Natural killer cell treated with Interleukin-12 subunit alpha and Interleukin-12 subunit beta and Interleukin-15 and Interleukin-18, amount 100 ng/mL, for 72 hours (primary cell): ENCODE measurements at regions not wholly inside any gene's neighbourhood (a gene's known extent, or its start where the extent isn't known, plus 50 kb on each side); places are given as distances from the start of the nearest gene placed in this dataset.

Experiments
- ATAC-seq, 2 donors: fragments of 150-1000 bp; cut with Tn5 transposase in 1 of 2; sonication (Bioruptor Pico), chemical (Tn5 transposase) in 1 of 2; 2 replicates each; pipeline ENCODE4 v1.10.0; 2021
- DNase-seq: peaks from one replicate; pipeline ENCODE4 v3.0.0; 2022; ENCODE audit warnings: low spot score
- H3K27ac Mint-ChIP-seq, 2 donors: 1 replicate in 1 of 2; 2 replicates in 1 of 2; pipeline ENCODE4 v1.8.0; 2022; ENCODE audit warnings: mixed read lengths in 2 of 2, mild to moderate bottlenecking in 1 of 2, moderate library complexity in 1 of 2
- H3K27me3 Mint-ChIP-seq, 2 donors: 1 replicate in 1 of 2; 2 replicates in 1 of 2; pipeline ENCODE4 v1.8.0; 2022; ENCODE audit warnings: mixed read lengths in 2 of 2
- H3K36me3 Mint-ChIP-seq: one replicate; pipeline ENCODE4 v1.8.0; 2022; ENCODE audit warnings: mixed read lengths
- H3K4me1 Mint-ChIP-seq, 2 donors: 1 replicate in 1 of 2; 2 replicates in 1 of 2; pipeline ENCODE4 v1.8.0; 2022; ENCODE audit warnings: low read depth in 2 of 2, mixed read lengths in 2 of 2, mild to moderate bottlenecking in 1 of 2
- H3K4me3 Mint-ChIP-seq: one replicate; pipeline ENCODE4 v1.8.0; 2022; ENCODE audit warnings: mixed read lengths
- H3K9me3 Mint-ChIP-seq: 2 replicates; pipeline ENCODE4 v1.8.0; 2022; ENCODE audit warnings: mixed read lengths

DNA sequence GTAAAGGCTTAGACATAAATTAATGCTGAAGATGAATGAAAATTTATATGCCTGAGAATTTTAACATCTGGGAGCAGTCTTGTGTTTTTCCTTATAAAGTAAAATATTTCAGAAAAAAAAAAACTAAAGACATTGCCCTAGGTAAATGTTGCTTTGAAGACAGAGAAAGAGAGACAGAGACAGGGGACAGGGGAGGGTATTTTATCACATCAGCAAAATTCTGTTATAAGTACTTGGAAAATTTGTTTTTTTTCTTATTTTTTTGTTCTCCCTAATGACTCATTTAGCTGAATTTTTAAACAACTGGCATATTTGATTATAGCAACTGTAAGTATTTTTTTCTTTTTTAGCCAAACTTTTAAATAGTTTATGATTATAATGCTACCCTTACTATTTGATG, 1540.6 kb upstream of the GBE1 start:
- Mint-ChIP-seq H3K27me3 (no peaks in the 10 kb centered on the region), H3K4me3 (no peak overlapping the region), H3K36me3 (peaks cover 5% of the 10 kb centered on the region), H3K4me1 (no peaks in the 10 kb centered on the region), H3K27ac (no peak overlapping the region), H3K9me3 (peaks cover 9% of the 10 kb centered on the region)
- DNase-seq = no peak
- ATAC-seq = no peak

GRCh38 chr3:83317605-83318004, 1556.2 kb upstream of the GBE1 start:
- Mint-ChIP-seq H3K9me3 (peaks cover 13% of the 10 kb centered on the region), H3K4me1 (no peaks in the 10 kb centered on the region), H3K27me3 (no peaks in the 10 kb centered on the region), H3K36me3 (peaks cover 7% of the 10 kb centered on the region), H3K4me3 (no peak overlapping the region), H3K27ac (no peak overlapping the region)
- no peak for ATAC-seq
- DNase-seq = no peak

- no peak for ATAC-seq
- no peaks in the 10 kb centered on the region for H3K4me1 Mint-ChIP-seq
- H3K36me3 Mint-ChIP-seq = peaks cover 7% of the 10 kb centered on the region
- no peak overlapping the region for H3K27ac Mint-ChIP-seq
- no peaks in the 10 kb centered on the region for H3K27me3 Mint-ChIP-seq
- DNase-seq = no peak
- H3K9me3 Mint-ChIP-seq = peaks cover 20% of the 10 kb centered on the region
- no peak overlapping the region for H3K4me3 Mint-ChIP-seq
Measured at GRCh38 chr3:83320726-83321125, 1559.3 kb upstream of the GBE1 start.

DNA sequence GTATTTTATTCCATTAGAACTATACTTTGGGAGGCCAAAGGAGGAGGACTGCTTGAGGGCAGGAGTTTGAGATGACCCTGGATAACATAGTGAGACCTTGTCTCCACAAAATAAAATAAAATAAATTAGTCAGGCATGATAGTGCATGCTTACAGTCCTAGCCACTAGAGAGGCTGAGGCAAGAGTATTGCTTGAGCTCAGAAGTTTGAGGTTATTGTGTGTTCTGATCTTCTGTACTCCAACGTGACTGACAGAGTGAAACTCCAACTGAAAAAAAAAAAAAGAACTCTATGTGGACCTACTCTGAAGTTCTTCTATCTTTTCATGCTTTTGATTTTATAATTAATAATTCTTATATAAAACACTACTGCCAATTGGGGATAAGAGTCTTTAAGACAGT, 1560.0 kb upstream of the GBE1 start:
- Mint-ChIP-seq H3K4me3 (no peak overlapping the region), H3K27ac (no peak overlapping the region), H3K4me1 (no peaks in the 10 kb centered on the region), H3K9me3 (peaks cover 21% of the 10 kb centered on the region), H3K36me3 (peaks cover 9% of the 10 kb centered on the region), H3K27me3 (no peaks in the 10 kb centered on the region)
- ATAC-seq = no peak
- DNase-seq = no peak

- H3K4me1 Mint-ChIP-seq = no peaks in the 10 kb centered on the region
- ATAC-seq = no peak
- H3K36me3 Mint-ChIP-seq = peaks cover 9% of the 10 kb centered on the region
- no peak for DNase-seq
- peaks cover 21% of the 10 kb centered on the region for H3K9me3 Mint-ChIP-seq
- no peak overlapping the region for H3K27ac Mint-ChIP-seq
- H3K4me3 Mint-ChIP-seq = no peak overlapping the region
- H3K27me3 Mint-ChIP-seq = no peaks in the 10 kb centered on the region
Measured at GRCh38 chr3:83321891-83322290, 1560.4 kb upstream of the GBE1 start.

- H3K27ac Mint-ChIP-seq = no peak overlapping the region
- H3K36me3 Mint-ChIP-seq = peaks cover 23% of the 10 kb centered on the region
- ATAC-seq (no peak), DNase-seq (no peak)
- no peaks in the 10 kb centered on the region for H3K4me1 Mint-ChIP-seq
- peaks cover 30% of the 10 kb centered on the region for H3K9me3 Mint-ChIP-seq
- H3K4me3 Mint-ChIP-seq = no peak overlapping the region
- no peaks in the 10 kb centered on the region for H3K27me3 Mint-ChIP-seq
Measured at GRCh38 chr3:83354205-83354604, 1592.8 kb upstream of the GBE1 start.

GRCh38 chr3:83393276-83393675, 1565.5 kb upstream of the CADM2 start:
- ATAC-seq = no peak

GRCh38 chr3:83403927-83404326, 1554.9 kb upstream of the CADM2 start:
- H3K4me3 Mint-ChIP-seq = no peak overlapping the region
- no peak for ATAC-seq
- no peak for DNase-seq
- H3K27me3 Mint-ChIP-seq = no peaks in the 10 kb centered on the region
- H3K4me1 Mint-ChIP-seq = no peaks in the 10 kb centered on the region
- no peak overlapping the region for H3K27ac Mint-ChIP-seq
- H3K9me3 Mint-ChIP-seq = peaks cover 6% of the 10 kb centered on the region
- no peaks in the 10 kb centered on the region for H3K36me3 Mint-ChIP-seq

More at GRCh38 chr3:83393276-83393675, 1565.5 kb upstream of the CADM2 start:
- H3K27me3 Mint-ChIP-seq = no peaks in the 10 kb centered on the region
- H3K4me1 Mint-ChIP-seq = no peaks in the 10 kb centered on the region
- no peak overlapping the region for H3K27ac Mint-ChIP-seq
- no peak for DNase-seq
- H3K9me3 Mint-ChIP-seq = peaks cover 16% of the 10 kb centered on the region
- H3K36me3 Mint-ChIP-seq = peaks cover 4% of the 10 kb centered on the region
- no peak overlapping the region for H3K4me3 Mint-ChIP-seq

- H3K27me3 Mint-ChIP-seq = no peaks in the 10 kb centered on the region
- DNase-seq (no peak), ATAC-seq (no peak)
- peaks cover 16% of the 10 kb centered on the region for H3K9me3 Mint-ChIP-seq
- no peak overlapping the region for H3K27ac Mint-ChIP-seq
- no peak overlapping the region for H3K4me3 Mint-ChIP-seq
- no peaks in the 10 kb centered on the region for H3K4me1 Mint-ChIP-seq
- peaks cover 5% of the 10 kb centered on the region for H3K36me3 Mint-ChIP-seq
Measured at GRCh38 chr3:83426300-83426699, 1532.5 kb upstream of the CADM2 start.

DNA sequence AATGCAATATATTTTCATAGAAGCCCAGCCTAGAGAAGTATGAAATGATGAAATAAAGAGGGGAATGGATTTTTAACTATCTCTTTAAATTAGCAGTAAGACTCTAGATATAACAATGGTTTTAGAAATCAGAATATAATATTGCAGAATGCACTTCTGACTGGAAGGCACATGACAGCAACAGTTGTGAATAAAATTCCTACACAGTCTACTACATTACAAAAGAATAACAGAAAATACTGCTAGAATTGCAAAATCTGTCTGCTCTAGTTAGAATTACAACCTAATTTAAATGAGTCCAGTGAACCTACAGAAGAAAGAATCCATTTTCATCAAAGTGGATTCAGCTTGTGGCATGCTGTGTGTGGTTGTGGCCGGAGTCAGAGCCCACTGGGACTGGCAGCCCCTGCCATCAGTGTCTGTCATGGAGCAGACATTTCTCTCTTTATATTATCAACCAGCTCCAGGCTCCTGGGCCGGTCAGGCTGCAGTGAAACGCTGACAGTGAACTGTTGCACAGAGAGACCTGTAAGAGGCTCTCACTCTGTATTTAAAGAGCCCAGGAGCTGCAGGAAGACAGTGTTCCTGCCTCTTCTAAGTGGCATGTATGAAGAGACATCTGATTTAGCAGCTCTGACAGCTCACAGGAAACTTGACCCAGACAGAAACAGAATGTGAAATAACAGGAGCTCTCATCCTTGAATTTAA, 1523.8 kb upstream of the CADM2 start:
- Mint-ChIP-seq H3K4me3 (no peak overlapping the region), H3K4me1 (no peaks in the 10 kb centered on the region), H3K9me3 (peaks cover 16% of the 10 kb centered on the region), H3K27me3 (no peaks in the 10 kb centered on the region), H3K36me3 (peaks cover 5% of the 10 kb centered on the region), H3K27ac (no peak overlapping the region)
- no peak for DNase-seq
- no peak for ATAC-seq

DNA sequence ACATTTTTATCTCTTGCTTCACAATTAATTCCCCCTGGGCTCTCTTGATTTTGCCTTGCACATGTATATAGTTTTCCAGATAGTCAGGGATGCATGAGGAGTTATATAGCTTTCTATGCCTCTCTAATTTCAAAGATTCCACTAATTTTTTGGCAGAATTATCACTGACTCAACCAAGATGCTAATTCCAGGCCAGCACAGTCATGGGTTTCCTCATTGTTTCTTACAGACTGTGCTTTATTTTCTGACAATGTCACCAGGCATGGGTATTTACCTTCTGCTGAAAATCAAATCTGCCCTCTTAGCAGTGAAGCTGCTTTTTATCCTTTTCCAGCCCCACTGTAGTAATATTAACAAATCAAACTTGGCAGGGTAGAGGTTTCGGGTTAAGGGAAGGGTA, 1520.6 kb upstream of the CADM2 start:
- Mint-ChIP-seq H3K27ac (no peak overlapping the region), H3K4me3 (no peak overlapping the region), H3K36me3 (no peaks in the 10 kb centered on the region), H3K4me1 (no peaks in the 10 kb centered on the region), H3K27me3 (no peaks in the 10 kb centered on the region), H3K9me3 (peaks cover 20% of the 10 kb centered on the region)
- ATAC-seq (no peak), DNase-seq (no peak)

DNA sequence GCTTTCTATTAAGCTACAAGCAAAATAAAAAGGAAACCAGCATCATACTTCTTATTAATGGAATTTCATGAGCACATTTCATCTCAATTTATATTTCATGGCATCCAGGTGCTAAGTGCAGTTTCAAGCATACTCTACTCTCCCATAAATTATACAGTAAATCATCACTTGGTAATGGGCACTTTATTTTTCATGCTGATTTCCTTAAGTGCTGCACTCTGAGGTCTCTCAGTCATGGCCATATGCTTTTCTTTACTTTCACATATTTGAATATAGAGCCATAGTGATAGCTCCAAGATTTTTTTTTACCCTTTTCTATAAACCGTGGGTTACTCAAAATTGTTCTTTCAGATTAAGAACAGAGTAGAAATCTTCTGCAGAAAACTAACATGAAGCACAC, 1505.7 kb upstream of the CADM2 start:
- H3K4me1 Mint-ChIP-seq = no peaks in the 10 kb centered on the region
- no peak overlapping the region for H3K4me3 Mint-ChIP-seq
- ATAC-seq (no peak), DNase-seq (no peak)
- H3K36me3 Mint-ChIP-seq = peaks cover 6% of the 10 kb centered on the region
- H3K9me3 Mint-ChIP-seq = peaks cover 4% of the 10 kb centered on the region
- H3K27ac Mint-ChIP-seq = no peak overlapping the region
- H3K27me3 Mint-ChIP-seq = no peaks in the 10 kb centered on the region

DNA sequence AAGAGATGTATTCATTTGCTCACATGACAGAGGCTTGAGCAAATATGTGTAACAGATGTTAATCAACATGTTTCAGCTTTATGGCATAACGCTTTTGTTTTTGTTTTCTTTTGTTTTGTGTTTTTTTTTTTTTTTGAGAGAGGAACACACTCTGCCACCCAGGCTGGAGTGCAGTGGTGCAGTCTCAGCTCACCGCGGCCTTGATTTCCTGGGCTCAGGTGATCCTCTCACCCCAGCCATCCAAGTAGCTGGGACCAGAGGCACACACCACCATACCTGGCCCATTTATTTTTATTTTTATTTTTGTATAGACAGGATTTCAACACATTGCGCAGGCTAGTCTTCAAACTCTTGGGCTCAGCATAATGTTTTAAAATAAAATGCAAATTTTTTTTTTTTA, 1504.4 kb upstream of the CADM2 start:
- DNase-seq = no peak
- no peak overlapping the region for H3K27ac Mint-ChIP-seq
- no peak overlapping the region for H3K4me3 Mint-ChIP-seq
- no peaks in the 10 kb centered on the region for H3K27me3 Mint-ChIP-seq
- peaks cover 6% of the 10 kb centered on the region for H3K36me3 Mint-ChIP-seq
- H3K4me1 Mint-ChIP-seq = no peaks in the 10 kb centered on the region
- no peak for ATAC-seq
- peaks cover 4% of the 10 kb centered on the region for H3K9me3 Mint-ChIP-seq

DNA sequence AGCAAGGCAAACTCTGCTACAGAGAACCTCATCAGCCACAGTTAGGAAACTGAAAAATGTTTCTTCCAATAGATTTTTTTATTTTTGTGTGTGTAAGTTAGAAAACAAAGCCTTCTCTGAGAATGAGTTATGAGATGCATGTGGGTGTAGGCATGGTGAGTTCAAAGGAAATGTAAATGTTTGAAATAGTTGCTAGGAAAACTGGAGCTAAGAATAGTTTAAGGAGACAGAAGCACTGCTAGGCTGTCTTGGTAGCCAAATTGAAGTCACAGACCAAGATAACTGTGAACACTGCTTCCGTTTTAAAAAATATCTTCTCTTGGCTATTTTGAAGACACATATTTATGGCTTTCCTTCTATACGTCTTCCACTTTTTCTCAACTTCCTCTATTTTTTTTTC, 1501.2 kb upstream of the CADM2 start:
- Mint-ChIP-seq H3K9me3 (peaks cover 9% of the 10 kb centered on the region), H3K36me3 (no peaks in the 10 kb centered on the region), H3K27me3 (no peaks in the 10 kb centered on the region), H3K4me3 (no peak overlapping the region), H3K27ac (no peak overlapping the region), H3K4me1 (no peaks in the 10 kb centered on the region)
- ATAC-seq = no peak
- DNase-seq = no peak

DNA sequence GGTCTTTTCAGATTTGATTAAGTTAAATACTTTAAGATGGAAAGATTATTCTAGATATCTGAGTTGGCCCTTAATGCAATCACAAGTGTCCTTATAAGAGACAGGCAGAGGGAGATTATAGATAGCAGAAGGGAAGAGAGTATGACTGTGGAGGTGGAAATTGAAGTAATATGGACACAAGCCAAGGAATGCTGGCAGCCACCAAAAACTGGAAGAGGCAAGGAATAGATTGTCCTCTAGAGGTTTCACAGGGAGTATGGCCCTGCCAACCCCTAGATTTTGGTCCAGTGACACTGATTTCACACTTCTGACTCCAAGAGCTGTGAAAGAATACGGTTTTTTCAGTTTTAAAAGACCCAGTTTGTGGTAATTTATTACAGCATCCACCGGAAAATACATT, 1498.7 kb upstream of the CADM2 start:
- Mint-ChIP-seq H3K27me3 (no peaks in the 10 kb centered on the region), H3K4me1 (no peaks in the 10 kb centered on the region), H3K9me3 (peaks cover 9% of the 10 kb centered on the region), H3K4me3 (no peak overlapping the region), H3K36me3 (no peaks in the 10 kb centered on the region), H3K27ac (no peak overlapping the region)
- DNase-seq = no peak
- ATAC-seq = no peak
